ENCODE measurements at regions not wholly inside any gene's neighbourhood (a gene's known extent, or its start where the extent isn't known, plus 50 kb on each side); places are given as distances from the start of the nearest gene placed in this dataset.

- H3K4me1 ChIP-seq (ENCODE audit: control insufficient read depth, insufficient read depth, low read length, poor library complexity, severe bottlenecking), result peaks cover 33% of the 10 kb centered on the region
- no peaks in the 10 kb centered on the region for H3K36me3 ChIP-seq (ENCODE audit: control insufficient read depth, insufficient read depth, low read length)
- no peak overlapping the region for H3K4me3 ChIP-seq (ENCODE audit: extremely low read depth, insufficient read depth, low read length, poor library complexity, severe bottlenecking)
- no peaks in the 10 kb centered on the region for H3K9me3 ChIP-seq (ENCODE audit: control insufficient read depth, low read length)
- H3K27ac ChIP-seq (ENCODE audit: low read depth, low read length, severe bottlenecking), result no peak overlapping the region
- WGBS, 2 experiments (ENCODE audit: insufficient coverage in 2 of 2), result 67 to 70% methylated on average over 2 of the region's 3 CpGs
Observed at GRCh38 chr1:221442056-221442455, 299.8 kb downstream of the DUSP10 start.

GRCh38 chr1:221444346-221444745, 297.5 kb downstream of the DUSP10 start:
- 80 to 97% methylated on average over 5 to 6 of the region's 6 CpGs for WGBS, 2 experiments (ENCODE audit: insufficient coverage in 2 of 2)

GRCh38 chr1:221448585-221449175, 293.2 kb downstream of the DUSP10 start:
- no peaks in the 10 kb centered on the region for H3K4me1 ChIP-seq (ENCODE audit: control insufficient read depth, insufficient read depth, low read length, poor library complexity, severe bottlenecking)
- peaks cover 6% of the 10 kb centered on the region for H3K9me3 ChIP-seq (ENCODE audit: control insufficient read depth, low read length)
- H3K4me3 ChIP-seq (ENCODE audit: extremely low read depth, insufficient read depth, low read length, poor library complexity, severe bottlenecking), result no peak overlapping the region
- WGBS, 2 experiments (ENCODE audit: insufficient coverage in 2 of 2), result 75 to 95% methylated on average over 1 to 3 of the region's 7 CpGs
- H3K36me3 ChIP-seq (ENCODE audit: control insufficient read depth, insufficient read depth, low read length), result no peaks in the 10 kb centered on the region
- no peak overlapping the region for H3K27ac ChIP-seq (ENCODE audit: low read depth, low read length, severe bottlenecking)

More at GRCh38 chr1:221444346-221444745, 297.5 kb downstream of the DUSP10 start:
- Histone ChIP-seq H3K27ac (ENCODE audit: low read depth, low read length, severe bottlenecking) (no peak overlapping the region), H3K4me3 (ENCODE audit: extremely low read depth, insufficient read depth, low read length, poor library complexity, severe bottlenecking) (no peak overlapping the region), H3K36me3 (ENCODE audit: control insufficient read depth, insufficient read depth, low read length) (no peaks in the 10 kb centered on the region), H3K9me3 (ENCODE audit: control insufficient read depth, low read length) (no peaks in the 10 kb centered on the region), H3K4me1 (ENCODE audit: control insufficient read depth, insufficient read depth, low read length, poor library complexity, severe bottlenecking) (peaks cover 20% of the 10 kb centered on the region)

- Histone ChIP-seq H3K9me3 (ENCODE audit: control insufficient read depth, low read length) (peaks cover 6% of the 10 kb centered on the region), H3K27ac (ENCODE audit: low read depth, low read length, severe bottlenecking) (no peak overlapping the region), H3K4me1 (ENCODE audit: control insufficient read depth, insufficient read depth, low read length, poor library complexity, severe bottlenecking) (no peaks in the 10 kb centered on the region), H3K4me3 (ENCODE audit: extremely low read depth, insufficient read depth, low read length, poor library complexity, severe bottlenecking) (no peak overlapping the region), H3K36me3 (ENCODE audit: control insufficient read depth, insufficient read depth, low read length) (no peaks in the 10 kb centered on the region)
- whole genome bisulfite sequencing, 2 experiments (ENCODE audit: insufficient coverage in 2 of 2), result no CpG with 5 or more reads among the region's 2 CpGs
Observed at GRCh38 chr1:221449194-221449593, 292.7 kb downstream of the DUSP10 start.

GRCh38 chr1:221449801-221450470, 292.0 kb downstream of the DUSP10 start:
- no peak overlapping the region for H3K27ac ChIP-seq (ENCODE audit: low read depth, low read length, severe bottlenecking)
- H3K36me3 ChIP-seq (ENCODE audit: control insufficient read depth, insufficient read depth, low read length), result no peaks in the 10 kb centered on the region
- no peak overlapping the region for H3K4me3 ChIP-seq (ENCODE audit: extremely low read depth, insufficient read depth, low read length, poor library complexity, severe bottlenecking)
- WGBS, 2 experiments (ENCODE audit: insufficient coverage in 2 of 2), result 83 to 100% methylated on average over 1 to 2 of the region's 3 CpGs
- no peaks in the 10 kb centered on the region for H3K4me1 ChIP-seq (ENCODE audit: control insufficient read depth, insufficient read depth, low read length, poor library complexity, severe bottlenecking)
- peaks cover 6% of the 10 kb centered on the region for H3K9me3 ChIP-seq (ENCODE audit: control insufficient read depth, low read length)

- H3K27ac ChIP-seq (ENCODE audit: low read depth, low read length, severe bottlenecking), result no peak overlapping the region
- H3K4me1 ChIP-seq (ENCODE audit: control insufficient read depth, insufficient read depth, low read length, poor library complexity, severe bottlenecking), result no peaks in the 10 kb centered on the region
- no peak overlapping the region for H3K4me3 ChIP-seq (ENCODE audit: extremely low read depth, insufficient read depth, low read length, poor library complexity, severe bottlenecking)
- no peaks in the 10 kb centered on the region for H3K36me3 ChIP-seq (ENCODE audit: control insufficient read depth, insufficient read depth, low read length)
- no CpG with 5 or more reads among the region's 1 CpG for WGBS, 2 experiments (ENCODE audit: insufficient coverage in 2 of 2)
- peaks cover 6% of the 10 kb centered on the region for H3K9me3 ChIP-seq (ENCODE audit: control insufficient read depth, low read length)
Observed at GRCh38 chr1:221451741-221452140, 290.1 kb downstream of the DUSP10 start.

GRCh38 chr1:221454096-221454495, 287.8 kb downstream of the DUSP10 start:
- peaks cover 6% of the 10 kb centered on the region for H3K9me3 ChIP-seq (ENCODE audit: control insufficient read depth, low read length)
- no peak overlapping the region for H3K4me3 ChIP-seq (ENCODE audit: extremely low read depth, insufficient read depth, low read length, poor library complexity, severe bottlenecking)
- H3K36me3 ChIP-seq (ENCODE audit: control insufficient read depth, insufficient read depth, low read length), result no peaks in the 10 kb centered on the region
- H3K4me1 ChIP-seq (ENCODE audit: control insufficient read depth, insufficient read depth, low read length, poor library complexity, severe bottlenecking), result no peaks in the 10 kb centered on the region
- H3K27ac ChIP-seq (ENCODE audit: low read depth, low read length, severe bottlenecking), result no peak overlapping the region
- 100% methylated on average over 1 of the region's 2 CpGs; no CpG with 5 or more reads in 1 of the 2 experiments for WGBS, 2 experiments (ENCODE audit: insufficient coverage in 2 of 2)

GRCh38 chr1:221456918-221457317, 285.0 kb downstream of the DUSP10 start:
- Histone ChIP-seq H3K4me1 (ENCODE audit: control insufficient read depth, insufficient read depth, low read length, poor library complexity, severe bottlenecking) (no peaks in the 10 kb centered on the region), H3K36me3 (ENCODE audit: control insufficient read depth, insufficient read depth, low read length) (no peaks in the 10 kb centered on the region), H3K4me3 (ENCODE audit: extremely low read depth, insufficient read depth, low read length, poor library complexity, severe bottlenecking) (no peak overlapping the region), H3K27ac (ENCODE audit: low read depth, low read length, severe bottlenecking) (no peak overlapping the region), H3K9me3 (ENCODE audit: control insufficient read depth, low read length) (no peaks in the 10 kb centered on the region)
- WGBS, 2 experiments (ENCODE audit: insufficient coverage in 2 of 2), result 95 to 97% methylated on average over 4 of the region's 4 CpGs

- WGBS, 2 experiments (ENCODE audit: insufficient coverage in 2 of 2), result 85 to 86% methylated on average over 5 to 7 of the region's 7 CpGs
Observed at GRCh38 chr1:221457685-221458446, 284.0 kb downstream of the DUSP10 start.

GRCh38 chr1:221458447-221459156, 283.3 kb downstream of the DUSP10 start:
- H3K9me3 ChIP-seq (ENCODE audit: control insufficient read depth, low read length), result no peaks in the 10 kb centered on the region
- no peak overlapping the region for H3K4me3 ChIP-seq (ENCODE audit: extremely low read depth, insufficient read depth, low read length, poor library complexity, severe bottlenecking)
- WGBS, 2 experiments (ENCODE audit: insufficient coverage in 2 of 2), result 86% methylated on average over 3 of the region's 5 CpGs; no CpG with 5 or more reads in 1 of the 2 experiments
- H3K4me1 ChIP-seq (ENCODE audit: control insufficient read depth, insufficient read depth, low read length, poor library complexity, severe bottlenecking), result no peaks in the 10 kb centered on the region
- H3K27ac ChIP-seq (ENCODE audit: low read depth, low read length, severe bottlenecking), result no peak overlapping the region
- no peaks in the 10 kb centered on the region for H3K36me3 ChIP-seq (ENCODE audit: control insufficient read depth, insufficient read depth, low read length)

More at GRCh38 chr1:221457685-221458446, 284.0 kb downstream of the DUSP10 start:
- Histone ChIP-seq H3K9me3 (ENCODE audit: control insufficient read depth, low read length) (no peaks in the 10 kb centered on the region), H3K4me1 (ENCODE audit: control insufficient read depth, insufficient read depth, low read length, poor library complexity, severe bottlenecking) (no peaks in the 10 kb centered on the region), H3K36me3 (ENCODE audit: control insufficient read depth, insufficient read depth, low read length) (no peaks in the 10 kb centered on the region), H3K27ac (ENCODE audit: low read depth, low read length, severe bottlenecking) (no peak overlapping the region), H3K4me3 (ENCODE audit: extremely low read depth, insufficient read depth, low read length, poor library complexity, severe bottlenecking) (no peak overlapping the region)

Data from mesodermal cell (in vitro differentiated cells).